ENCODE measurements at regions not wholly inside any gene's neighbourhood (a gene's known extent, or its start where the extent isn't known, plus 50 kb on each side); places are given as distances from the start of the nearest gene placed in this dataset.

GRCh38 chr6:14540810-14541540, 423.4 kb downstream of the CD83 start:
- Histone ChIP-seq H3K27ac (no peak overlapping the region), H3K36me3 (no peaks in the 10 kb centered on the region), H3K9me3 (no peaks in the 10 kb centered on the region), H3K4me1 (no peaks in the 10 kb centered on the region), H3K27me3 (no peaks in the 10 kb centered on the region), H3K4me3 (no peak overlapping the region)
- TF ChIP-seq CTCF (IDR thresholded peaks at IDR 0.05) (no peak), POLR2A (IDR thresholded peaks at IDR 0.05) (no peak), POLR2AphosphoS5 (IDR thresholded peaks at IDR 0.05; ENCODE audit: insufficient read depth in 1 of 2, low read depth in 1 of 2) (no peak)
- intact Hi-C loops (cut with DNase I): no loop called here
- DNase-seq (ENCODE audit: extremely low spot score in 2 of 2): no peak

- no peak for TF ChIP-seq POLR2AphosphoS5 (IDR thresholded peaks at IDR 0.05; ENCODE audit: insufficient read depth in 1 of 2, low read depth in 1 of 2)
- no peak for TF ChIP-seq CTCF (IDR thresholded peaks at IDR 0.05)
- TF ChIP-seq POLR2A (IDR thresholded peaks at IDR 0.05): no peak
- Histone ChIP-seq H3K9me3 (no peaks in the 10 kb centered on the region), H3K27ac (no peak overlapping the region), H3K4me1 (no peaks in the 10 kb centered on the region), H3K27me3 (no peaks in the 10 kb centered on the region), H3K4me3 (no peak overlapping the region), H3K36me3 (no peaks in the 10 kb centered on the region)
- no peak for DNase-seq (ENCODE audit: extremely low spot score in 2 of 2)
- intact Hi-C loops (cut with DNase I): no loop called here
Measured at GRCh38 chr6:14542670-14543366, 425.2 kb downstream of the CD83 start.

- Histone ChIP-seq H3K27ac (no peak overlapping the region), H3K9me3 (no peaks in the 10 kb centered on the region), H3K36me3 (no peaks in the 10 kb centered on the region), H3K4me3 (no peak overlapping the region), H3K4me1 (no peaks in the 10 kb centered on the region), H3K27me3 (no peaks in the 10 kb centered on the region)
- intact Hi-C loops (cut with DNase I): no loop called here
- TF ChIP-seq CTCF (IDR thresholded peaks at IDR 0.05): no peak
- TF ChIP-seq POLR2AphosphoS5 (IDR thresholded peaks at IDR 0.05; ENCODE audit: insufficient read depth in 1 of 2, low read depth in 1 of 2): no peak
- TF ChIP-seq POLR2A (IDR thresholded peaks at IDR 0.05): no peak
- DNase-seq (ENCODE audit: extremely low spot score in 2 of 2): no peak
Measured at GRCh38 chr6:14543971-14544585, 426.5 kb downstream of the CD83 start.

- Histone ChIP-seq H3K4me3 (no peak overlapping the region), H3K4me1 (no peaks in the 10 kb centered on the region), H3K27ac (no peak overlapping the region), H3K9me3 (no peaks in the 10 kb centered on the region), H3K36me3 (no peaks in the 10 kb centered on the region), H3K27me3 (no peaks in the 10 kb centered on the region)
- intact Hi-C loops (cut with DNase I): no loop called here
- TF ChIP-seq CTCF (IDR thresholded peaks at IDR 0.05): no peak
- no peak for TF ChIP-seq POLR2AphosphoS5 (IDR thresholded peaks at IDR 0.05; ENCODE audit: insufficient read depth in 1 of 2, low read depth in 1 of 2)
- TF ChIP-seq POLR2A (IDR thresholded peaks at IDR 0.05): no peak
- no peak for DNase-seq (ENCODE audit: extremely low spot score in 2 of 2)
Measured at GRCh38 chr6:14544666-14545065, 427.1 kb downstream of the CD83 start.
